ENCODE measurements at regions not wholly inside any gene's neighbourhood (a gene's known extent, or its start where the extent isn't known, plus 50 kb on each side); places are given as distances from the start of the nearest gene placed in this dataset.

DNA sequence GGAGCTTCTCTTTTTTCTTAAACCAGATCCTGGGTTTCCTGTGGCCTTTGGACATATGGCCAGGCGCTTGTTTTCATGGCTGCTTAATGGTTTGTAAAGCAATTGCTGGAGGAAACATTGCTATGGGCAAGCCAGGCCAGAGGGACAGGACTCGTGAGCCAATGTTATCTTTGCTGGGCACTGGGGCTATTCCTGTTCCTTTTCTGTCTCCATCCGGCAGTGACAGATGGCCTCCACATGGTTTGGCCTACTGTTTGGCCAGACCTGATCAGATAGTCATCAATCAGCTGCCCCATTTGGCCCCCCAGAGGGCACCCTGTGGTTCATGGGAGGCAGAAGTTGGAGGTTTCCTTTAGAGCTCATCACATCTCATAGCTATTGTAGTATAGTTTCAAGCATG is 326.1 kb upstream of the ROPN1 start:
- TF ChIP-seq, protein P1, sequence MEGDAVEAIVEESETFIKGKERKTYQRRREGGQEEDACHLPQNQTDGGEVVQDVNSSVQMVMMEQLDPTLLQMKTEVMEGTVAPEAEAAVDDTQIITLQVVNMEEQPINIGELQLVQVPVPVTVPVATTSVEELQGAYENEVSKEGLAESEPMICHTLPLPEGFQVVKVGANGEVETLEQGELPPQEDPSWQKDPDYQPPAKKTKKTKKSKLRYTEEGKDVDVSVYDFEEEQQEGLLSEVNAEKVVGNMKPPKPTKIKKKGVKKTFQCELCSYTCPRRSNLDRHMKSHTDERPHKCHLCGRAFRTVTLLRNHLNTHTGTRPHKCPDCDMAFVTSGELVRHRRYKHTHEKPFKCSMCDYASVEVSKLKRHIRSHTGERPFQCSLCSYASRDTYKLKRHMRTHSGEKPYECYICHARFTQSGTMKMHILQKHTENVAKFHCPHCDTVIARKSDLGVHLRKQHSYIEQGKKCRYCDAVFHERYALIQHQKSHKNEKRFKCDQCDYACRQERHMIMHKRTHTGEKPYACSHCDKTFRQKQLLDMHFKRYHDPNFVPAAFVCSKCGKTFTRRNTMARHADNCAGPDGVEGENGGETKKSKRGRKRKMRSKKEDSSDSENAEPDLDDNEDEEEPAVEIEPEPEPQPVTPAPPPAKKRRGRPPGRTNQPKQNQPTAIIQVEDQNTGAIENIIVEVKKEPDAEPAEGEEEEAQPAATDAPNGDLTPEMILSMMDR (conservative IDR thresholded peaks at IDR 0.05) = no peak
- TF ChIP-seq ZFX (IDR thresholded peaks at IDR 0.05) = no peak
